ENCODE measurements at regions not wholly inside any gene's neighbourhood (a gene's known extent, or its start where the extent isn't known, plus 50 kb on each side); places are given as distances from the start of the nearest gene placed in this dataset.

DNA sequence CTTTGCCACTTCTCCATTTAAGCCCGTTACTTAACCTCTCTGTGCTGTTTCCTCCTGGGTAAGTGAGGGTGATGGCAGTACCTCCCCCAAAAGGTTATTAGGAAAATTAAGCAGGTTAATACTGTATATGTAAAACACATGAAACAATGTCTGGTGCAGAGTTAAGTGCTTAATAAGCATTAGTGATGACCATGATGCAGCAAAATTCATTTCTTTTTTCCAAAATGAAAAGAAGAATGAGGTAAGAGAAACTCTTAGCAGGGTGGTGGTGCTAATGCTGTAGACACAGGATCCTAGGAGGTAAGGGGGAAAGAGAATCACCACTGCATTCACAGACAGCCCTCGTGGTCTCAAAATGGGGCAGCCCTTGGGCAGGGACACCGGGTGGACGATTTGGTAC lies 115.1 kb upstream of the RAI14 start:
- TF ChIP-seq, protein P1, sequence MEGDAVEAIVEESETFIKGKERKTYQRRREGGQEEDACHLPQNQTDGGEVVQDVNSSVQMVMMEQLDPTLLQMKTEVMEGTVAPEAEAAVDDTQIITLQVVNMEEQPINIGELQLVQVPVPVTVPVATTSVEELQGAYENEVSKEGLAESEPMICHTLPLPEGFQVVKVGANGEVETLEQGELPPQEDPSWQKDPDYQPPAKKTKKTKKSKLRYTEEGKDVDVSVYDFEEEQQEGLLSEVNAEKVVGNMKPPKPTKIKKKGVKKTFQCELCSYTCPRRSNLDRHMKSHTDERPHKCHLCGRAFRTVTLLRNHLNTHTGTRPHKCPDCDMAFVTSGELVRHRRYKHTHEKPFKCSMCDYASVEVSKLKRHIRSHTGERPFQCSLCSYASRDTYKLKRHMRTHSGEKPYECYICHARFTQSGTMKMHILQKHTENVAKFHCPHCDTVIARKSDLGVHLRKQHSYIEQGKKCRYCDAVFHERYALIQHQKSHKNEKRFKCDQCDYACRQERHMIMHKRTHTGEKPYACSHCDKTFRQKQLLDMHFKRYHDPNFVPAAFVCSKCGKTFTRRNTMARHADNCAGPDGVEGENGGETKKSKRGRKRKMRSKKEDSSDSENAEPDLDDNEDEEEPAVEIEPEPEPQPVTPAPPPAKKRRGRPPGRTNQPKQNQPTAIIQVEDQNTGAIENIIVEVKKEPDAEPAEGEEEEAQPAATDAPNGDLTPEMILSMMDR (conservative IDR thresholded peaks at IDR 0.05 in 1 of 2, IDR thresholded peaks at IDR 0.05 in 1 of 2; ENCODE audit: extremely low read depth in 1 of 2, insufficient read depth in 1 of 2, low read depth in 1 of 2, low read length in 2 of 2), result no peak
- no peak for TF ChIP-seq EZH2 (IDR thresholded peaks at IDR 0.05; ENCODE audit: borderline replicate concordance, low read length)
